NCI-H2107 (cell line): ENCODE measurements at regions not wholly inside any gene's neighbourhood (a gene's known extent, or its start where the extent isn't known, plus 50 kb on each side); places are given as distances from the start of the nearest gene placed in this dataset.

ENCODE experiments used
- DNase-seq: peaks from one replicate; lab custom pipeline; 2025; lab: John Stamatoyannopoulos, UW

DNA sequence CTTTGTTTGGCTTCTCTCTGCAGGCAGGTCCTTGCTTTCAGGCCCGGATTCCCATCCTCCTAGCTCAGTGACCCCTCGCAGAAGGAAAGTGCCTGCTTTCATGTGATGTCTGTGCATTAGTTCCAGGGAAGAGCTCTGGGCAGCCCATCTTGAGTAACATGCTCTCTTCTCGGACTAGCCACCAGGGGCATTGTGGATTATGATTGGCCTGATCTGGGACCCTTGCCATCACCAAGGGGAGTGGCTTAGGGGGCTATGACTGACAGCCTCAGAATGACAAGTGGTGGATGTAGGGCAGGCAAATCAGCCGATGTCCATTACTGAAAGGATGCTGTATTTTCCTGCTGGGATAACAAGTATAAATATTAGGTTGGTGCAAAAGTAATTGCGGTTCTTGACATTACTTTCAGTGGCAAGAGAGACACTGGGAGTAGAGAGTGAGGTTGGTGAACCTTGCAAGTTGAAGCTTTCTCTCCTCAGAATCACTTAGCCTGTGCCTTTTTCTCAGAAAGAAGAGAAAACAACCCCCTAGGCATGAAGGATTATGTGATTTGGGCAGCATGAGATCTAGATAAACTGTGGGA, 71.5 kb upstream of the MPHOSPH6 start:
- DNase-seq, result no peak

DNA sequence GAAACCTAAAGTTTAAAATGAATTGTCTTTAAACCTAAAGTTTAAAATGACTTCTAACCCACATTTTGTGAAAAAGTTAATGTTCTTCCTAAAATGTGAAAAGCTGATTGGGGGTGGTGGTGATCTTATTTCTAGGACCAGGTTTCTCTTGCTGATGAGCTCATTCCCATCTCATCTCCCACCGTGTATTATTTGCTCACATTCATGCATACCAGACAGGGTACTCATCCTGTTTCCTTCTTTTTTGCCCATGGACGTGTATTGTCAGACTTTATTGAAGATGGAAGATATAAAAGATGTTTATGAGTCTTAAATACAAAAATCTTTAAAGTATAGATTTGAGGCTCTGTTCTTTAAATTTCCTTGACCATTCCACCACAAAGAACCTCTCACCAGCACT, 70.1 kb upstream of the MPHOSPH6 start:
- no peak for DNase-seq

DNA sequence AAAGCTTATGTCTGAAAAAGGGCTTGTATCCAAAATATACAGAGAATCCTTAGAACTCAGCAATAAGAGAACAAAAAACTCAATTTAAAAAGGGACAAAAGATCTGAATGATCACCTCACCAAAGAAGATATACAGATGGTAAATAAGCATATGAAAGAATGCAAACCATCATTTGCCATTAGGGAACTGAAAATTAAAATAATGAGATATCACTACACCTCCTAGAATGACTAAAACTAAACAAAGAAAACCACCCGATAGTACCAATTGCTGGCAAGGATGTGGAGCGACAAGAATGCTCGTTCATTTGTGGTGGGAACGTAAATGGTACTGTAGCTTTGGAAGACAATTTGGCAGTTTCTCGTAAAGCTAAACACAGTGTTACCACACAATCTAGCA, 66.9 kb upstream of the MPHOSPH6 start:
- no peak for DNase-seq

DNA sequence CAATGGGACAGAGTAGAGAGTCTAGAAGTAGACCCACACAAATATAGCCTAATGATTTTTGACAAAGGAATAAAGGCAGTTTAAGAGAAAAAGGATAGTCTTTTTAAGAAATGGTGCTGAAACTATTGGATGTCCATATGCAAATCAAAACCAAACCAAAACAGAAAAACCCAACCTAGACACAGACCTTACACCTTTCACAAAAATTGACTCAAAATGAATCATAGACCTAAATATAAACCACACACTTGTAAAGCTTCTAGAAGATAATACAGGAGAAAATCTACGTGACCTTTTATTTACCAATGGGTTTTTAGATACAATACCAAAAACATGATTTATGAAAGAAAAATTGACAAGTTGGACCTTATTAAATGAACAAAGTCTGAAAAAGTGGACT, 66.4 kb upstream of the MPHOSPH6 start:
- DNase-seq, result no peak

DNA sequence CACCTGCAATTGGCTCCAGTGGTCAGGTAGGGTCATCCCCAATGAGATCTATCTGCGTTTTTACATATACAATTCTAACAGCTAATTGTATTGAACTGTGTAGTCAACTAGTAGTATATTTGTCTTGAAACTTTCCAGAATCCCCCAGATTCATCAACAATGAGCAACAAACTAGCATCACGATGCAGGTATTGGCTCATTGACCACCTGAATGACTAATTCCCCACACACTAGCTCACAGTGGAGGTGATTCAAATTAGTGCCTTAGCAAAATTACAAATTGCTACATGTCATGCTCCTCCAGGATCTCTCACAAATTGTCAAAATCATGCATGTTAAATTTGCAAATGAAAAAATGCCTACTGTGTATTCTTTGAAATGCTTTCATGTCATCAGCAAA, 62.8 kb upstream of the MPHOSPH6 start:
- no peak for DNase-seq

DNA sequence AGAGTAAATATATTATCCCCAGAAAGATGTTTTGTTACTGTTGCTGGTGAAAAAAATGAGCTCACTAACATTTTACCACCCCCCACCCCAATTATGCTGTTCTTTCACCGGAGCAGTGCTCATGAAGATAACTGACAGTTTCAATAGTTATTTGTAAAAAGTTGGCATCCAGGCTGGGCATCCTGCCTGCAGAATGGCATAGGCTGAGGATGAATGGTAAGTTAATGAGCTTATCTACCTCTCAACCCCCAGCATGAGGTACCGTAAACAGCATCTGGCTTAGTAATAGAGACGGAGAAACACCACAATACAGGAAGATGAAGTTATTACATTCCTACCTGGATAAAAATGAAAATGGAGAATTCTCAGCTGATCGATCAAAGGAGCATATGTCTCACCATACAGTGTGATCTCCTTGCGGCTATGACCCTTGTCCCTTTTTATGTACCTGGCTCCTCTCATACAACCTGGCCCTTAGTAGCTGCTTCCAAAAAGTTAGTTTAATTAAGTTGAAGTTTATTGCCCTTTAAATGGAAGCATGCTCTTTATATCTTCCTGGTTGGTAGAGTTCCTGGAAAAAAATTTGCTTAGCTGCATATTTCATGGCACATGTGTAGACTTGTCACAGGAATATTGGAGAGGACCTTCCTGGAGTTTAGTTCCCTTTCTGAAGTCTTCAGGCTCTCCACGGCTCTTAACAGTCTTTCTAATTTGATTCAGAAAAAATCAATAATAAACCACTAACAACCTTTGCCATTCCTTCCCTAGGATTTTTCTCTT, 61.2 kb upstream of the MPHOSPH6 start:
- no peak for DNase-seq

DNA sequence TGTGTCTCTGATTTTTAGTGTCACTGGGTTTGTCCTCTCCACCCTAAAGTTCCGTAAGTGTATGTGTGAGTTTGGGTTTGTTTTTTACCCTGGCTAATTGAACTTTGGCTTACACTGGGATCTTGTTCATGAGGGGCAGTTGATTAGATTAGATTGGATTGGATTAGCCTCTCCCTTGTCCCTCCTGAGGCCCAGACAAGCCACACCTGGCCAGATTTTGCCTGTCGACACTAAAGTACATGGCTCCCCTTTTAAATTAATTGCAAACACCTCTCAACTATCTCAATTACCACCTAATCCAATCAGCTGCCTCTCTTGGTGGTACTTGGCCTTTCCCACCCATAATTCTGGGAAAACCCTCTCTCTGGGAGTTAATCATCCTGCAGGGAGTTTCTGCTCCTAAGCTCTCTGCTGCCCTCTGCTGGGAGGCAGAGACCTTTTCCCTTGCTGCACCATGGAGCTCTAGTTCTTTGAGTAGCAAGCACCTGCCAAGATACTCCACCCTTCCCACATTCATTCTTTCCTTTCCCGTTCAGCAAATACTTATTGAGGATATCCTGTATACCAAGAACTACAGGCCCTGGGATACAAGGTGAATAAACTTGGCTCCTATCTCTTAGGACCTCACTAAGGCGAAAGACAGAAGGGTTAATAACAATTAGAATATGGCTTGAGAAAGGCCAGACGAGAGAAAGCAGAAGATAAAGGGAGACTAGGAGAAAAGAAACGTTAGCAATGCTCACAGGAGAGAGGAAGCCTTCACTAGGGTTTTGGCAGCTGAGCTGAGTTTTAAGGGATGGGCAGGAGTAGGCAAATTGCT, 60.0 kb upstream of the MPHOSPH6 start:
- DNase-seq, result peak; percentile 31

DNA sequence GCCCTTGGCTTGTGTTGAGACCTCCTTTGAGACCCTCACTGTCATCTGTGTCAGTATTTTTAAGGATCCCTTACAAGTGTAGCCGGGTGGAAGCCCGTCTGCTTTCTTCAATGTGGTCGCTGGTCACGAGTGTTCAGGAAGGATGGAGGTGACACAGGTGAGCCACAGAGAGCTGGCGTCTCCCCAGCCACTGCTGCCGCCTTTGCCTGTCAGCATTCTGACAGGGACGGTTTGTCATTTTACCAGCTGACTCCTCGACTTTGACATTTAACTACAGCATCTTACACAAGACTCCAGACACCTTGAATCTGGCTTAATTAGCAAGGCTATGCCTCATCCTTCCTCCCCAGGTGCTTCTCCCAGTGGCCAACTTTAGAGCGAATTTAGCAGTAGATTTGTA, 56.3 kb upstream of the MPHOSPH6 start:
- no peak for DNase-seq

DNA sequence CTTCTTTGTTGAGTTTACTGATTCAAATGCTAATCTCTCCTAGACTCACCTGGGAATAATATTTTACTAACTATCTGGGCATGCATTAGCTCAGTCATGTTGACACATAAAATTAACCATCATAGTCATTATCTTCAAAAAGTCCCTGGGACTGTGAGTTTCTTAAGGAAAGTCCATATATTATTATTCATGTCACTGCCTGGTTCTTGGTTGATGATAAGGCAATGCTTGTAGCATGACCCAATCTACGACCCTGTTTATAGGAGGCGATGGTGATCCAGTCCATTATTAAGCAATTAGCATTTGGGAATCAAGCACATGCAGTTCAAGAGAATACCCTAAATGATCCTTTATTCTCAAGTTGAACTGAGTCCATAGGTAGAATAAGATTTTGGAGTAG, 54.8 kb upstream of the MPHOSPH6 start:
- no peak for DNase-seq

DNA sequence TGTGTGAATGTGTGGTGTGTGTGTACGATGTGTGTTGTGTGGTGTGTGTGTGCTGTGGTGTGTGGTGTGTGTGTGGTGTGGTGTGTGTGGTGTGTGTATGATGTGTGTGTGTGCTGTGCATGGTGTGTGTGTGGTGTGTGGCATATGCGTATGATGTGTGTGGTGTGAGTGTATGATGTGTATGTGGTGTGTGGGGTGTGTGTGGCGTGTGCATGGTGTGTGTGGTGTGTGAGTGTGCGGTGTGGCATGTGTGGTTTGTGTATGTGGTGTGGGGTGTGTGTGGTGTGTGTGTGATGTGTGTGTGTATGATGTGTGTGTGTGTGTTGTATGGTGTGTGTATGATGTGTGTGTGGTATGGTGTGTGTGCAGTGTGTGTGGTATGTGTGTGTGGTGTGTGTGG, 50.5 kb upstream of the MPHOSPH6 start:
- DNase-seq, result no peak
